CD8-positive, alpha-beta memory T cell (primary cell): ENCODE measurements at regions not wholly inside any gene's neighbourhood (a gene's known extent, or its start where the extent isn't known, plus 50 kb on each side); places are given as distances from the start of the nearest gene placed in this dataset.

Source experiments
- CTCF ChIA-PET: fragments of 350-600 bp; sonication (Branson Sonifier 250); formaldehyde crosslinking; loops from one replicate; lab custom pipeline; 2021; ENCODE audit warnings: antibody characterized with exemption; lab: Charles Lee
- POLR2A ChIA-PET: fragments of 350-600 bp; sonication (Branson Sonifier 250); formaldehyde crosslinking; loops from one replicate; lab custom pipeline; 2021; ENCODE audit warnings: antibody characterized with exemption; lab: Charles Lee
- DNase-seq, 5 donors: peaks; one replicate each; pipeline versions ENCODE4 v3.0.0 to v3.0.0-alpha.2; 2020 to 2022; ENCODE audit warnings: mixed read lengths in 1 of 5
- H3K27ac ChIP-seq: one replicate; pipeline ENCODE4 v1.7.0; 2013; ENCODE audit warnings: low read depth, mild to moderate bottlenecking, low read length, moderate library complexity
- H3K27me3 ChIP-seq: 2 replicates; pipeline ENCODE4 v1.7.0; 2013; ENCODE audit warnings: low read length, mild to moderate bottlenecking; ENCODE audit not compliant: insufficient read depth, poor library complexity, severe bottlenecking
- H3K36me3 ChIP-seq: 2 replicates; pipeline ENCODE4 v1.7.0; 2013; ENCODE audit warnings: mild to moderate bottlenecking, low read length, moderate library complexity; ENCODE audit not compliant: insufficient read depth
- H3K4me1 ChIP-seq: 2 replicates; pipeline ENCODE4 v1.7.0; 2013; ENCODE audit warnings: mild to moderate bottlenecking, low read length, moderate library complexity; ENCODE audit not compliant: insufficient read depth
- H3K4me3 ChIP-seq: 2 replicates; pipeline ENCODE4 v1.7.0; 2013; ENCODE audit warnings: mild to moderate bottlenecking, low read length
- H3K9me3 ChIP-seq: 2 replicates; pipeline ENCODE4 v1.7.0; 2013; ENCODE audit warnings: mild to moderate bottlenecking, low read length
- H3K27ac Mint-ChIP-seq, 8 donors: one replicate each; pipeline ENCODE4 v1.8.0; 2020 to 2021; ENCODE audit warnings: mixed read lengths in 8 of 8, mild to moderate bottlenecking in 6 of 8, inconsistent platforms in 3 of 8, moderate library complexity in 3 of 8
- H3K27me3 Mint-ChIP-seq, 2 donors: one replicate each; pipeline ENCODE4 v1.8.0; 2020 to 2021; ENCODE audit warnings: mixed read lengths in 2 of 2, mild to moderate bottlenecking in 1 of 2, moderate library complexity in 1 of 2
- H3K36me3 Mint-ChIP-seq, 3 donors: one replicate each; pipeline ENCODE4 v1.8.0; 2020 to 2021; ENCODE audit warnings: mixed read lengths in 3 of 3, inconsistent platforms in 1 of 3, mild to moderate bottlenecking in 1 of 3
- H3K4me1 Mint-ChIP-seq, 3 donors: one replicate each; pipeline ENCODE4 v1.8.0; 2020 to 2021; ENCODE audit warnings: mixed read lengths in 3 of 3, inconsistent platforms in 1 of 3, mild to moderate bottlenecking in 1 of 3
- H3K4me3 Mint-ChIP-seq, 7 donors: one replicate each; pipeline ENCODE4 v1.8.0; 2020 to 2021; ENCODE audit warnings: mixed read lengths in 7 of 7, mild to moderate bottlenecking in 6 of 7, moderate library complexity in 4 of 7, inconsistent platforms in 2 of 7
- H3K9me3 Mint-ChIP-seq, 5 donors: one replicate each; pipeline ENCODE4 v1.8.0; 2020 to 2022; ENCODE audit warnings: mixed read lengths in 5 of 5, mild to moderate bottlenecking in 3 of 5, moderate library complexity in 2 of 5, inconsistent platforms in 1 of 5

DNA sequence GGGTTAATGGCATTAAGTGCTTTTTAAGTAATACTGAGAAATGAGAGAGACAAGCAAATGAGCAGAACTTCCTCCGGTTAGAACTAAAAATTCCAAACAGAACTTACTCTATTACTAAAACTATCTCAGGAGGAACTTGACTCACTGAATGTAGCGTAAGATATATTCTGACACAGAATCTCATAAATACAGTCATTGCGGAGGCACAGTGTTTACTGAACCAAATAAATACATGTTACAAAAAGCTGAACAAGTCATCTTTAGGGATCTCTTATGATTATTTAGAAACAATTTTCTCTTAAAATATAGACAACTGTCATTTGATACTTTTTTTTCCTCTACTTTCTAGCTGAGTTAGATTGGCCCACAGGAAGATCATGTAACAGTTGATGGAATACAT lies 283.1 kb downstream of the KLF12 start:
- Histone ChIP-seq H3K27me3 (no peaks in the 10 kb centered on the region), H3K36me3 (no peaks in the 10 kb centered on the region), H3K9me3 (no peaks in the 10 kb centered on the region), H3K4me3 (no peak overlapping the region), H3K4me1 (peaks cover 13% of the 10 kb centered on the region), H3K27ac (no peak overlapping the region)
- no peaks in the 10 kb centered on the region for H3K27me3 Mint-ChIP-seq
- no peaks in the 10 kb centered on the region for H3K9me3 Mint-ChIP-seq
- peaks cover 37 to 77% (median 74%) of the 10 kb centered on the region in 3 donors for H3K4me1 Mint-ChIP-seq
- no peak overlapping the region for H3K4me3 Mint-ChIP-seq
- DNase-seq: no peak
- H3K27ac Mint-ChIP-seq: peak overlapping the region in 4 of 8 donors; percentile 2 to 42 (median 14)
- H3K36me3 Mint-ChIP-seq: peaks cover 5 to 24% (median 20%) of the 10 kb centered on the region in 3 donors
- CTCF ChIA-PET: interaction anchor here (1.0 to 3.6 kb wide), 3 partner anchors 9 to 436 kb away, joined by 3 to 22 read pairs (median 3); no protein-coding TSS in a partner anchor
- POLR2A ChIA-PET: interaction anchor here (1.0 kb wide), 1 partner anchor 437 kb away, joined by 6 read pairs; no protein-coding TSS in a partner anchor

DNA sequence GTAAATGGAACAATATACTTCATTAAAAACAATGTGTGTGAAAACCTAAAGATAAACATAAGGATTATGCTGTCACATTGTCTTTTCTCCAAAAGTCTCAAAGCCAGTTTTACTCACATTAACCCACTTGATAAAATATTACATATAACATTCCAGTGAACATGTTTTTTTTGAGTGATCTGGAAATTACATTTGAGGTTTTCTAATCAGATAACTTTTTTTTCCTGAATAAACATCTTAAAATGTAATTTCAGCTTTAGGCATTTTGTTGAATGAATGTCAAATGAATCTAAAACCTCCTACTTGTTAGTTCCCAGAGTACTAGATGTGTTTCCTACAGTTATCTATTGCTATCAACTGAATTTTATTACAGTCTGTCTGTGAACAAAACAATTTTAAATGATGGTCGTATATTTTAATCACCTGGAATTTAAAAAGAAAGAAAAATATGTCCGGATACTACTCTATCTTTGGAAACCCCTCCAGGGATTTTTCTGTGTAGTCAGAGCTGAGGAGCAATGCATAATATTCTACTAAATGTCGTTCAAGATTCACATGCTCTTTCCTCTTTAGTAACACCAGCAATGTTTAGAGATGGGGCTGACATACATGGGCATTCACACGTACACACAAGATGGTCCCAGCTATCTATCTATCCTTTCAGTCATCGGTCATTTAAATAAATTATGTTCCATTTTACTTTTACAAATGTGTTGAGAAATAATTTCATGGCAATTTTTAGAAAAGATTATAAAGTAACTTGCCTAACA lies 283.9 kb downstream of the KLF12 start:
- POLR2A ChIA-PET: interaction anchor here (1.0 kb wide), 1 partner anchor 437 kb away, joined by 6 read pairs; no protein-coding TSS in a partner anchor
- H3K4me3 Mint-ChIP-seq: no peak overlapping the region
- H3K9me3 Mint-ChIP-seq: no peaks in the 10 kb centered on the region
- peaks cover 44 to 77% (median 76%) of the 10 kb centered on the region in 3 donors for H3K4me1 Mint-ChIP-seq
- Histone ChIP-seq H3K4me1 (peaks cover 13% of the 10 kb centered on the region), H3K4me3 (no peak overlapping the region), H3K36me3 (peaks cover 3% of the 10 kb centered on the region), H3K27ac (no peak overlapping the region), H3K27me3 (no peaks in the 10 kb centered on the region), H3K9me3 (no peaks in the 10 kb centered on the region)
- no peak for DNase-seq
- CTCF ChIA-PET: interaction anchor here (1.0 to 3.6 kb wide), 3 partner anchors 8 to 437 kb away, joined by 3 to 22 read pairs (median 3); no protein-coding TSS in a partner anchor
- no peaks in the 10 kb centered on the region for H3K27me3 Mint-ChIP-seq
- peaks cover 9 to 31% (median 21%) of the 10 kb centered on the region in 3 donors for H3K36me3 Mint-ChIP-seq
- peak overlapping the region in 1 of 8 donors; percentile 33 for H3K27ac Mint-ChIP-seq

DNA sequence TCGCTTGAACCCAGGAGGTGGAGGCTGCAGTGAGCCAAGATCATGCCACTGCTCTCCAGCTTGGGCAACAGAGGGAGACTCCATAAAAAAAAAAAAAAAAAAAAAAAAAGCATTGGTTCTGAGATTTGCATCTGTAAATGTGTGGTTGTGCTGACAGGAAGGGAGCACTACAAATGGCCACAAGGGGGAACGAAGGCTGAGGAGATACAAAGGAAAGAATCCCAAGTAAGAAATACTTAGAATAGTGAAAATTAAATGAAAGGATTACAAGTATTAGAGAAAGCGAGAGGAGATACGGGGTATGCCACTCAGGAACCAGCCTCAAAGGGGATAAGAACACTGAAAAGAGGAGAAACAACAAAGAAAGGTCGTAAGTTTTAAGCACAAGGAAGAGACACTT lies 284.9 kb downstream of the KLF12 start:
- H3K9me3 Mint-ChIP-seq: no peaks in the 10 kb centered on the region
- no peak overlapping the region for H3K27ac ChIP-seq
- peaks cover 6 to 33% (median 19%) of the 10 kb centered on the region in 3 donors for H3K36me3 Mint-ChIP-seq
- H3K27me3 Mint-ChIP-seq: no peaks in the 10 kb centered on the region
- no peak overlapping the region for H3K4me3 ChIP-seq
- H3K27me3 ChIP-seq: no peaks in the 10 kb centered on the region
- ChIA-PET CTCF (interaction anchor here (0.6 to 3.6 kb wide), 8 partner anchors 18 to 502 kb away, joined by 3 to 22 read pairs (median 3); no protein-coding TSS in a partner anchor), POLR2A (no interaction called here)
- H3K4me3 Mint-ChIP-seq: peak overlapping the region in 2 of 7 donors; percentile 6 to 17
- H3K4me1 Mint-ChIP-seq: peaks cover 52 to 78% (median 77%) of the 10 kb centered on the region in 3 donors
- H3K4me1 ChIP-seq: peaks cover 13% of the 10 kb centered on the region
- H3K27ac Mint-ChIP-seq: peak overlapping the region in 4 of 8 donors; percentile 9 to 62 (median 38)
- peaks cover 3% of the 10 kb centered on the region for H3K36me3 ChIP-seq
- no peaks in the 10 kb centered on the region for H3K9me3 ChIP-seq
- no peak for DNase-seq

DNA sequence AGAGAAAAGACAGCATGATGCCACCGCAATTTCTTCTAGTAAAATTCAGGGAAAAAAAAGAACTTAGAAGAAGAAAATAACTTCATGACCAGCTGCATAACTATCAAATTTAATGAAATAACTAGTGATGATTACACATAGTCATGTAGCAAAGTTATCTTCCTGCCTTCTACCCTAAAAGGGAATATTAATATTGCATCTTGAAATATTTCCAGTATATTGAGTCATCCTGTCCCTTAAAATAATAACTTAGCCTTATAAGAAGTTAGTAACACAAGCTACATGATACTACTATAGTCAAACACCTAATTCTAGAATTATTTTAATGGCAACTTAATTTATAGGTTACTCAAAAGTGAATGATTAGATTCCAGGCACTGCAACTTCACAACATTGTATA lies 289.2 kb downstream of the KLF12 start:
- H3K27me3 Mint-ChIP-seq: no peaks in the 10 kb centered on the region
- Histone ChIP-seq H3K27me3 (no peaks in the 10 kb centered on the region), H3K9me3 (no peaks in the 10 kb centered on the region), H3K4me1 (peaks cover 13% of the 10 kb centered on the region), H3K27ac (no peak overlapping the region), H3K4me3 (no peak overlapping the region), H3K36me3 (peaks cover 3% of the 10 kb centered on the region)
- no peak for DNase-seq
- H3K4me1 Mint-ChIP-seq: peaks cover 64 to 84% (median 82%) of the 10 kb centered on the region in 3 donors
- no peak overlapping the region for H3K4me3 Mint-ChIP-seq
- ChIA-PET POLR2A (no interaction called here), CTCF (no interaction called here)
- peaks cover 9 to 44% (median 20%) of the 10 kb centered on the region in 3 donors for H3K36me3 Mint-ChIP-seq
- H3K9me3 Mint-ChIP-seq: no peaks in the 10 kb centered on the region
- peak overlapping the region in 1 of 8 donors; percentile 48 for H3K27ac Mint-ChIP-seq

DNA sequence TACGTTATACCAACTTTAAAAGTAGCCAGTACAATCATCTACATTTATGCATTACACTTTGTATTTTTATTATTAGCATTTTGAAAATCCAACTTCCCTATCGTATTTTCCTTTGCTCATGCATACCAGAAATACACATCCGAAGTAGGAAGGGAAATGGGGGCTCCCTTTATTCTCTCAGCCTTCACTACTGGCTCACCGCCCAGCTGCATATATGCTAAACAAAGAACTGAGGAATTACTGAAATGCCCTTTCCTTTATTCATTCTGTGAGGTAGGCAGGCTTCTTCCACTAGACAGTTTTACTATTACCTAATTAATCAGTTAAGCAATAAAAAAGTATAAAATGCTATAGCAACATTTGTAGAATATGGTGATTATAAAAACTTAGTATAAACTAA lies 291.6 kb downstream of the KLF12 start:
- DNase-seq: no peak
- no peaks in the 10 kb centered on the region for H3K9me3 ChIP-seq
- Mint-ChIP-seq H3K4me1 (peaks cover 66 to 80% (median 79%) of the 10 kb centered on the region in 3 donors), H3K4me3 (no peak overlapping the region), H3K9me3 (no peaks in the 10 kb centered on the region), H3K27ac (no peak overlapping the region), H3K27me3 (no peaks in the 10 kb centered on the region), H3K36me3 (peaks cover 9 to 52% (median 23%) of the 10 kb centered on the region in 3 donors)
- peaks cover 8% of the 10 kb centered on the region for H3K4me1 ChIP-seq
- H3K27ac ChIP-seq: no peak overlapping the region
- H3K4me3 ChIP-seq: no peak overlapping the region
- H3K36me3 ChIP-seq: peaks cover 3% of the 10 kb centered on the region
- H3K27me3 ChIP-seq: no peaks in the 10 kb centered on the region
- POLR2A ChIA-PET: no interaction called here
- CTCF ChIA-PET: interaction anchor here (1.1 to 1.5 kb wide), 2 partner anchors 8 to 444 kb away, joined by 3 to 6 read pairs; no protein-coding TSS in a partner anchor

DNA sequence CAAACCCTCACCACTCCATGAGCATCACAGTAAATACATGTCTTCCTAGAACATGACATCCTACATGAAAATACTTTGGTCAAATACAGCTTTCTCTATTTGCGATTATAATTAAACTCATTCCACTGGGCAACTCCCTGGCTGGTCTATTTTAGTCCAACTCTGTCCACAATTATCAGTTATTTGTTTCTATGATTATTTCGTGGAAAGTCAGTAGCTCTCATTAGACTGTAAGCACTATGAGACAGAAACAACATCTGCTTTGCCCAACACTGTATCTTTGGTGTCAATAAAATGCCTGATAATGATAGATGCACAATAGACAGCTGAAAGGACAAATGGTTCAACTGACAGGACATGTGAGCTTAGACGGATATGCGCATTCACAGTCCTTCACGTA lies 292.0 kb downstream of the KLF12 start:
- Mint-ChIP-seq H3K9me3 (no peaks in the 10 kb centered on the region), H3K4me1 (peaks cover 68 to 82% (median 80%) of the 10 kb centered on the region in 3 donors), H3K4me3 (no peak overlapping the region), H3K36me3 (peaks cover 9 to 53% (median 23%) of the 10 kb centered on the region in 3 donors), H3K27ac (peak overlapping the region in 1 of 8 donors; percentile 23), H3K27me3 (no peaks in the 10 kb centered on the region)
- Histone ChIP-seq H3K4me3 (no peak overlapping the region), H3K4me1 (peaks cover 11% of the 10 kb centered on the region), H3K36me3 (peaks cover 3% of the 10 kb centered on the region), H3K9me3 (no peaks in the 10 kb centered on the region), H3K27ac (no peak overlapping the region), H3K27me3 (no peaks in the 10 kb centered on the region)
- DNase-seq: no peak
- ChIA-PET CTCF (interaction anchor here (1.1 to 1.5 kb wide), 2 partner anchors 9 to 445 kb away, joined by 3 to 6 read pairs; no protein-coding TSS in a partner anchor), POLR2A (no interaction called here)

DNA sequence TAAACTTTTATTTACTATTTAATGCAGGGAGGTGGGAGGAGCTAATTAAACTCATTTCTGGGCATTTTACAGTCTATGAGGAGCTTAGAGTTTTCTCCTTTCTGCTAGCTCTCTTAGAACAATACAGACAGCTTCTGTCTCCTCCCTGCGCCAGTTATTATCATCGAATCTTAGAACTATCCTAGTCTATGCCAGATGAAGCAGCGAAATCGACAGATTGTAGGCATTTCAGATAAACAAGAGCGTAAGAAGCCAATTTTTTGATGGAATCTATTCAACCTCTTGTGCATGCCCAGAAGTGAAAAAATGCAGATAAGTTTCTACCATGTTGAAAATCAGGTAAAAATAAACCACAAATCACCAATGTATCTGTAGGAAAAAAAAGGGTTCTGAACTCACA lies 297.1 kb downstream of the KLF12 start:
- peaks cover 39% of the 10 kb centered on the region for H3K4me1 ChIP-seq
- H3K27me3 ChIP-seq: no peaks in the 10 kb centered on the region
- POLR2A ChIA-PET: no interaction called here
- no peaks in the 10 kb centered on the region for H3K9me3 ChIP-seq
- Mint-ChIP-seq H3K36me3 (peaks cover 3 to 27% (median 10%) of the 10 kb centered on the region in 3 donors), H3K9me3 (no peaks in the 10 kb centered on the region), H3K4me1 (peaks cover 54 to 67% (median 66%) of the 10 kb centered on the region in 3 donors), H3K27ac (peak overlapping the region in 4 of 8 donors; percentile 13 to 81 (median 22)), H3K4me3 (no peak overlapping the region), H3K27me3 (no peaks in the 10 kb centered on the region)
- H3K4me3 ChIP-seq: no peak overlapping the region
- H3K36me3 ChIP-seq: no peaks in the 10 kb centered on the region
- CTCF ChIA-PET: interaction anchor here (2.8 kb wide), 1 partner anchor 450 kb away, joined by 20 read pairs; no protein-coding TSS in a partner anchor
- no peak overlapping the region for H3K27ac ChIP-seq
- no peak for DNase-seq
